ENCODE measurements at regions not wholly inside any gene's neighbourhood (a gene's known extent, or its start where the extent isn't known, plus 50 kb on each side); places are given as distances from the start of the nearest gene placed in this dataset.

GRCh38 chr10:2212244-2212834 lies 475.0 kb upstream of the ADARB2 start:
- H3K9me3 ChIP-seq (ENCODE audit: insufficient read depth, low read length), result no peaks in the 10 kb centered on the region
- no peaks in the 10 kb centered on the region for H3K9me2 ChIP-seq (replicated peaks; ENCODE audit: insufficient read depth, low read length)
- no peaks in the 10 kb centered on the region for H3K36me3 ChIP-seq (ENCODE audit: low read length)
- no peaks in the 10 kb centered on the region for H3K27me3 ChIP-seq (ENCODE audit: low read length)
- H3F3A ChIP-seq (ENCODE audit: insufficient read depth), result no peaks in the 10 kb centered on the region
- H3K27ac ChIP-seq (ENCODE audit: low read depth, low read length), result no peak overlapping the region
- H3K79me2 ChIP-seq (ENCODE audit: insufficient read depth, low read length), result no peaks in the 10 kb centered on the region
- no peaks in the 10 kb centered on the region for H4K20me1 ChIP-seq (ENCODE audit: low read depth, low read length)
- H3K4me2 ChIP-seq (ENCODE audit: low read depth, low read length, poor library complexity, severe bottlenecking), result no peak overlapping the region
- no peak for TF ChIP-seq EZH2phosphoT487 (conservative IDR thresholded peaks at IDR 0.05; ENCODE audit: low read length)
- no peak for TF ChIP-seq CTCF (IDR thresholded peaks at IDR 0.05; ENCODE audit: insufficient read depth, low read length, poor library complexity, severe bottlenecking)
- no peak overlapping the region for H2AFZ ChIP-seq (ENCODE audit: low read depth, low read length, severe bottlenecking)
- H3K9ac ChIP-seq (ENCODE audit: low read length), result no peak overlapping the region
- no peak overlapping the region for H3K4me3 ChIP-seq (ENCODE audit: insufficient read depth, low read length, poor library complexity, severe bottlenecking)

- no peaks in the 10 kb centered on the region for H3K27me3 ChIP-seq (ENCODE audit: low read length)
- H2AFZ ChIP-seq (ENCODE audit: low read depth, low read length, severe bottlenecking), result no peak overlapping the region
- H4K20me1 ChIP-seq (ENCODE audit: low read depth, low read length), result no peaks in the 10 kb centered on the region
- TF ChIP-seq CTCF (IDR thresholded peaks at IDR 0.05; ENCODE audit: insufficient read depth, low read length, poor library complexity, severe bottlenecking) (no peak), EZH2phosphoT487 (conservative IDR thresholded peaks at IDR 0.05; ENCODE audit: low read length) (no peak)
- H3K4me2 ChIP-seq (ENCODE audit: low read depth, low read length, poor library complexity, severe bottlenecking), result no peak overlapping the region
- no peaks in the 10 kb centered on the region for H3K36me3 ChIP-seq (ENCODE audit: low read length)
- no peaks in the 10 kb centered on the region for H3K9me3 ChIP-seq (ENCODE audit: insufficient read depth, low read length)
- H3K27ac ChIP-seq (ENCODE audit: low read depth, low read length), result no peak overlapping the region
- no peak overlapping the region for H3K4me3 ChIP-seq (ENCODE audit: insufficient read depth, low read length, poor library complexity, severe bottlenecking)
- no peaks in the 10 kb centered on the region for H3K9me2 ChIP-seq (replicated peaks; ENCODE audit: insufficient read depth, low read length)
- H3K9ac ChIP-seq (ENCODE audit: low read length), result no peak overlapping the region
- no peaks in the 10 kb centered on the region for H3F3A ChIP-seq (ENCODE audit: insufficient read depth)
- H3K79me2 ChIP-seq (ENCODE audit: insufficient read depth, low read length), result no peaks in the 10 kb centered on the region
These were observed 472.8 kb upstream of the ADARB2 start for GRCh38 chr10:2210088-2210487.

DNA sequence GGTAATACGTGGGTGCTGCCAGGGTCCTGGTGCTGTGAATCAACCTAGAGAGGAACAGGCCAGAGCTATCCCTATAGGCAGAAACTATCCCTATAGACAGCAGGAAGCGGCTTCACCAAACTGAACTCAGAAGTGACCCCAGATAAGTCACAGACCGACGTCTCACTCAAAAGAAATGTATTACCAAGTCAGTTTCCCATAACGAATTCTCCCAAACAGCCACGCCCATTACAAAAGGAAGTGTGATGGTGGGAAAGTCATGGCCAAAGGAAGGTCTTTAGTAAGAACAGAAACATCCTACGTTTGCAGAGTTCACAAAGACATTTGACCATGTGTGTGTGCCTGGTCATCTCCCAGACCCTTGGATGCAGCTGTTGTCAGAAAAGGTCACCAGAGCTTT lies 470.8 kb upstream of the ADARB2 start:
- no peak overlapping the region for H3K27ac ChIP-seq (ENCODE audit: low read depth, low read length)
- H3K27me3 ChIP-seq (ENCODE audit: low read length), result no peaks in the 10 kb centered on the region
- H3F3A ChIP-seq (ENCODE audit: insufficient read depth), result no peaks in the 10 kb centered on the region
- H3K9me3 ChIP-seq (ENCODE audit: insufficient read depth, low read length), result no peaks in the 10 kb centered on the region
- H3K36me3 ChIP-seq (ENCODE audit: low read length), result no peaks in the 10 kb centered on the region
- H3K9me2 ChIP-seq (replicated peaks; ENCODE audit: insufficient read depth, low read length), result no peaks in the 10 kb centered on the region
- no peaks in the 10 kb centered on the region for H4K20me1 ChIP-seq (ENCODE audit: low read depth, low read length)
- no peak overlapping the region for H3K4me2 ChIP-seq (ENCODE audit: low read depth, low read length, poor library complexity, severe bottlenecking)
- TF ChIP-seq CTCF (IDR thresholded peaks at IDR 0.05; ENCODE audit: insufficient read depth, low read length, poor library complexity, severe bottlenecking) (no peak), EZH2phosphoT487 (conservative IDR thresholded peaks at IDR 0.05; ENCODE audit: low read length) (no peak)
- H3K79me2 ChIP-seq (ENCODE audit: insufficient read depth, low read length), result no peaks in the 10 kb centered on the region
- H2AFZ ChIP-seq (ENCODE audit: low read depth, low read length, severe bottlenecking), result no peak overlapping the region
- H3K4me3 ChIP-seq (ENCODE audit: insufficient read depth, low read length, poor library complexity, severe bottlenecking), result no peak overlapping the region
- H3K9ac ChIP-seq (ENCODE audit: low read length), result no peak overlapping the region

All from SU-DHL-6 (cell line).